HG03025 (cell line): ENCODE measurements at regions not wholly inside any gene's neighbourhood (a gene's known extent, or its start where the extent isn't known, plus 50 kb on each side); places are given as distances from the start of the nearest gene placed in this dataset.
"Not testable (repeated sequence)": the region's sequence is repeated elsewhere in the genome, so short reads cannot be mapped to it uniquely, and the experiment has no call there.

Experiments
- ATAC-seq: cut with Tn5 transposase; IDR thresholded peaks from one replicate; pipeline ENCODE4 v1.9.1; 2021; ENCODE audit warnings: mild to moderate bottlenecking, moderate library complexity; ENCODE audit not compliant: unreplicated experiment, low FRiP score

- no peak for ATAC-seq
Measured at GRCh38 chr2:155600296-155600695, 732.2 kb downstream of the NR4A2 start.

DNA sequence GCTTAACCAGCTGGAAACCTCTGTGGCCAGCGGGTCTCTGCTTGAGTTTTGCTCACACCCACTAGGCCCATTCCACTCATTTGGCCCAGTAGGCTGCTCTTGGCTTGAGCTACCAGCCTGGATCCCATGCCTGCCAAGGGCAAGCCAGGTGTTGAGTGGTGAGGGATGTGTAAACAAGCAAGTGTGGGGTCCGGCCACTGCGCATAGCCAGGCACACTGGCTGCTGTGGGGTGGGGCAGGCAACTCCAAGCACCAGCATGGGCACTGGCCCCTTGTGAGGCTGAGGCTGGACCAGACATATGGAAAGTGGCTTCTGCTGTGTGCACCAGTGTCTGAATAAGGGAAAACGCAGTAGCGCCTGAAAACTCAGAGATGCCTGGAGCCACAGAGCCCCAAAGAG lies 732.7 kb downstream of the NR4A2 start:
- no peak for ATAC-seq

DNA sequence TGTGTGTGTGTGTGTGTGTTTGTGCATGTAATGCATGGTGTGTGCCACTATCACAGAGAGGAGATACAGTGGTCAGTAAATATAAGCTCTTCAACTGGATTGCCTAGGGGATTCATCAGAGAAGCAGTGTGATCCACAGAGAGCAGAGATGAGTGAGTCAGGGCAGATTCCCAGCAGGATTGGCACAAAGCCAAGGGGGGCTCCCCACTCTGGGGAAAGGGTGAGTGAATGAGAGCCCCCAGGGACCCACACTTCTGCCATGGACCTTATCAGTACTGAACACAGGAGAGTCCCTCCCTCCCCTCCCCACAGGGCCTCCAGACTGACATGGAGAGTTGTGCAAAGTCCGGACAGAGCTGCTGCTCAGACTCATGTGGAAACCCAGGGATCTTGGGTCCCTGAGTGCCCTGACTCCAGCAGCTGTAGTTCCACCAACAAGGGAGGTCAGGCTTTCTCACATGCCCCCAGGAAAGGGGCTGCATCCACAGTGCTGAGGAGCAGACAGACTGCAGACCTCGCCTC lies 748.8 kb downstream of the NR4A2 start:
- no peak for ATAC-seq

DNA sequence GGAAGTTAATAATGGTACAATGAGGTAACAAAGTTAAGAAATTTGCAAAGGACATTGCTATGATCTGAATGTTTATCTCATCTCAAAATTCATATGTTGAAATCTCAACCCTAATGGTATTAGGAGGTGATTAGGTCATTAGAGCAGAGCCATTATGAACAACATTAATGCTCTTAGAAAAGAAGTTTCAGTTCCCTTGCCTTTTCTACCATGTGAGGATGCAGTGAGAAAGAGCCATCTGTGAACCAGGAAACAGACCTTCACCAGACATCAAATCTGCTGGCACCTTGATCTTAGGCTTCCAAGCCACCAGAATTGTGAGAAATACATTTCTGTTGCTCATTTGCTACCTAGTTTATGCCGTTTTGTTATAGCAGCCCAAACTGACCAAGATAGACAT lies 757.6 kb downstream of the NR4A2 start:
- no peak for ATAC-seq

GRCh38 chr2:155547571-155547970 lies 785.0 kb downstream of the NR4A2 start:
- ATAC-seq: no peak

DNA sequence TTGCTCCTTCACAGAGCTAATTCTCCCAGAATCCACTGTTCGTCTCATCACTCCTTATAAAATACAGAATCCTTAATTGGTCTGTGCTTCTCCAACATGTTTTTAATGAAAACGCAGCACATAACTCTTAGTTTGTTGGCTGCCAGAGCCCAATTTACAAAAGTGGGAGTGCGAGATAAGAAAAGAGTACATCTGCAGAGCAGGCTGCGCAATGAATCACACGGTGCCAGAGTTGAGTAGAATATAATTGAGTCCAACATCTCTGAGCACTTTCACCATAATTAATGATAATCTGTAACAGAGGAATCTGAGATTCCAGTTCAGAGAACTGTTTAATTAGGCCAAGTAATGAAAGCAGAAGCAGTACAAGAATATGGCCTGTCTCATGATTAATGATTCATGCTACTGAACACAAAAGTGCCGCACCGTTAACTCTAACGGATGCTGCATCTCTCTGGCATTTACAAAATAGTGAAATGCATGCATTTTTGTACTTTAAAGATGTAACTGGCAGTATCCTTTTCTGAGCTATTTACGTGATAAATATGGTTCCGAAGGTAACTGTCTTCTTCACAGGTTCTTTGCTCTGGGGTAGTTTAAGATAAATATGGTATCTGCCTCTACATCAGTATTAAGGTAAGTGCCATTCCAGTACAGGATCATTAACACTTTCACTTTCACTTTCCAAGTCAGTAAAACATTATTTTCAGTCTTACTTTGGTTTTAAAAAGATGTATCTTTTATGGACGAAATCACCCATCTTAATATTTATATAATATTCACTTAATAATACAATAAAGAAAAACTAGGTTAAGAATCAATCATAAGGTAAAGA lies 785.6 kb downstream of the NR4A2 start:
- ATAC-seq: no peak

GRCh38 chr2:155539028-155539427 lies 793.5 kb downstream of the NR4A2 start:
- ATAC-seq: not testable (repeated sequence)

GRCh38 chr2:155528034-155528433 lies 804.5 kb downstream of the NR4A2 start:
- ATAC-seq: no peak

- no peak for ATAC-seq
Measured at GRCh38 chr2:155525199-155525598, 807.3 kb downstream of the NR4A2 start.

DNA sequence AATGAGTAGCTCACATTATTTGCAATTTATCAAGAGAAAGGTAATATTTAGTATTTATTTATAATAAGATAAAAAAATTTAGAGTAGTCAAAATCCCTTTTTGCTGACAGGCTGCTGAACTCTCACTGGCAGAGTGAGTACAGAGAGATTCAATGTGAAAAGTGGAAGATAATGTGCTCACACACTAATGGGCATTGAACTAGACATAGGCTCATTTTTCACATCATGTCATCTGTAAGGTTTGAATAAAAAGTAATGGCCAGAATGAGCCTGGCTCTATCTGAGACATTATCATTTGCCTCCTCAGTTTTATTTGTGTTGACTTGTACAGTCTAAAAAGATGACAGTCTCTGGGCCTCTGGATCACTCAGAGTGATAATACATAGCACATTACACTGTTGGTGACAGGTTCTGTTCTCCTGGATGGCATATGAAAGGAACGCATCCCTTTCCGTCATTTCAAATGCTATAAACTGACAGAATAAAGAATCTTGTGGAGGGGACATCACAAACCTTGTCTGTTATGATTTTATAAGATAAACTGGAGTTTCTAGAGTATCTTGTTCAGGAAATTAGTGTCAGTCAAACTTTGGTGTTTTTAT lies 812.9 kb downstream of the NR4A2 start:
- no peak for ATAC-seq

GRCh38 chr2:155518094-155518493 lies 814.4 kb downstream of the NR4A2 start:
- ATAC-seq: no peak

DNA sequence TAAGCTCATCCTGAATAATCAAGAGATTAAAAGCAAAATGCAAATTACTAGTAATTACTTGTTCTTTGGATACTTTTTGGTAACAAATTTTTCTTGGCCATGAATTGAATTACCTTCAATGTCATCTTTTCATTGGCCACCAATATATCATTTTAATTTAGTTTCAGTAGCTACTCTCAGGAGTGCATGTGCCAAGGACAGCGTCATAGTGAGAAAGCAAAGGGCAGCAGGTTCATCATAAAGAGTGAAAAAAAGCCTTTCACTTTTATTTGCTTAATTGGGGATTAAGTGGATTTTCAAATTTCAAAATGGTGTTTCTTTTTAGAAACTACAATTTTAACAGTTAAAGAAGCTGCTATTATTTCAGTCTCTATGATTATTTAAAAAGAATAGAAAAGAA lies 815.2 kb downstream of the NR4A2 start:
- no peak for ATAC-seq

GRCh38 chr2:155513248-155513647 lies 814.8 kb downstream of the KCNJ3 start:
- no peak for ATAC-seq

GRCh38 chr2:155502766-155503165 lies 804.3 kb downstream of the KCNJ3 start:
- ATAC-seq: no peak

DNA sequence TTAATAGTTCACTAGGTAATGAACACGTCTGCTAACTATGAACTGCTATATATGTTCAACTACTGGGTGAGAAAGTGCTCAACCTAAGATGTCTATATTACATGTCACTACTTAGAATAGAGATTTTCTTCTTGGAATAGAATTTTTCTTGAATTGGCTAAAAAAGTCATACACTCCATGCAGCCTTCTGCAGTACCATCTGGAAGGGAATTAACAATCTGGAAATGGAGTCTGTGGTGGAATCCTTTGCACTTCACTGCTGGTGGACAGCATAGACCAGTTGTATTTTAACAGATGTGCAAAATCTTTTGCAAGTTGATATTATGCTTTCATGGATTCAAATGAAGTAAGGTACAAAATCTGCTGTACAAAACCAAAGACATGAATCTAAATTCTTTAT lies 799.6 kb downstream of the KCNJ3 start:
- no peak for ATAC-seq

- no peak for ATAC-seq
Measured at GRCh38 chr2:155494744-155495143, 796.2 kb downstream of the KCNJ3 start.

DNA sequence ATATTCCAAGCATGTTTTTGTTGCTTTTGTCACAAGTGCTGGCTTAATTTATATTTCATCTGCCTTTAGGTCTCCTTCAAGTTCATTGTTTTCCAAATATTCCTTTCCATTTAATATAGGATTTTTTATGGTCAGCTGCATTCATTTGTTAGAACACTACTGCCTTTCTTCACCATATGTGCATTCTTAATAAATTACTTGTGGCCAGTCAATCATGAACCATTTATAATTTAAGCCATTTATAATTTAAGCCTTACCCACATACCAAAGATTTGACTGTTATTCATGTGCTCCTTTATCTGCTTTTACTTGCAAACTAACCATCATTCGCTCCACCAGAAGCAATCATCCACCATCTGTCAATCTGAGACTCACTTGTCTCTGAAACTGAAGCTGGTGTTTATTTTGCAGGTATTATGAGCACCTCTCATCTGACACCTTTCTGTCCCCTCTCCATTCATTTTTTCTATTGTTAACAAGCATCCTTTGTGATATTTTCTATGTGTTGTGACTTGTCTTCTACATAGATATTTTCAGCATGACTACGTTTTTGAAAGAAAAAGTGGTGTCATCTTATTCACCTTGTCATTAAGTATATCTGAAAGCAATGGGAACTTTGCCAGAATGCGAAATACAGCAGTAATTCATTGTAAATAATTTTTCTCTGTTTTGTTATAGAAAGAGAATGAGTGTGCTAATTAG lies 786.8 kb downstream of the KCNJ3 start:
- ATAC-seq: no peak

- no peak for ATAC-seq
Measured at GRCh38 chr2:155481141-155481540, 782.6 kb downstream of the KCNJ3 start.

GRCh38 chr2:155472018-155472417 lies 773.5 kb downstream of the KCNJ3 start:
- not testable (repeated sequence) for ATAC-seq

- ATAC-seq: no peak
Measured at GRCh38 chr2:155456222-155456621, 757.7 kb downstream of the KCNJ3 start.

DNA sequence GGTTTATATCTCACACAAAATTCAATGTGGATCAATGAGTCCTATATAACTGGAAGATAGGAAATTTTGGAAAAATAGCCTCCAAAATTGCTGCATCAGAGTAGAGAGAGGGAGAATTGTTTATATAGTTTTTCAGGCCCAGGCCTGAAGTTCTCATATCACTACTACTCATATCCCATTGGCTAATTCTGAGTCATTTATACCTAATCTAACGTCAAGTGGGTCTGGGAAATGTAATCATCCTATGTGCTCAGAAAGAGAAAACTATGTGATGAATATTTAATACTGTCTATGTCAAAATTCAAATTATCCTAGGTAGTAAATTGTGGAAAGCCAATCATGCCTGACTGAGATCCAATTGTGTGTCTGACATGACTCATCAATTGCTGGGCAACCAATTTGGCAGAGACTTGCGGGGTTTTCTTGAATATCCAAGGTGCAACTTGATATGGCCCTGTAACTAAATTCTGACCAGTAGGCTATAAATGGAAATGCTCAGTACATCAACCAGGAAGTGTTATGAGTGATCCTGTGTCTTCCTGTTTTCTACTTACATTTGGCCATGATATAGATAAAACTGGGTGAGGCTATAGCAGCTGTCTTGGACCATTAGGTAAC lies 744.4 kb downstream of the KCNJ3 start:
- no peak for ATAC-seq
